Right atrium auricular region (tissue), 2 donors: ENCODE measurements at regions not wholly inside any gene's neighbourhood (a gene's known extent, or its start where the extent isn't known, plus 50 kb on each side); places are given as distances from the start of the nearest gene placed in this dataset.

Experiments used
- DNase-seq: peaks from one replicate; pipeline ENCODE4 v3.0.0-alpha.2; 2019; ENCODE audit warnings: low spot score
- H3K27ac ChIP-seq, 2 donors: fragments of 200-600 bp; sonication (generic); 1 replicate in 1 of 2; 2 replicates in 1 of 2; pipeline ENCODE4 v1.5.1; 2016 to 2019
- H3K27me3 ChIP-seq, 2 donors: fragments of 200-600 bp; sonication (generic); one replicate each; pipeline versions ENCODE4 v1.5.1 to v1.6.0; 2017 to 2019
- H3K36me3 ChIP-seq: fragments of 200-600 bp; sonication (generic); one replicate; pipeline ENCODE4 v1.5.1; 2016
- H3K4me1 ChIP-seq, 2 donors: fragments of 200-600 bp; sonication (generic); one replicate each; pipeline versions ENCODE4 v1.5.1 to v1.6.0; 2017 to 2019
- H3K4me3 ChIP-seq, 2 donors: fragments of 200-600 bp; sonication (generic); 1 replicate in 1 of 2; 2 replicates in 1 of 2; pipeline ENCODE4 v1.5.1; 2017 to 2019; ENCODE audit warnings: mild to moderate bottlenecking in 1 of 2, moderate library complexity in 1 of 2
- H3K9me3 ChIP-seq, 2 donors: fragments of 200-600 bp; sonication (generic); one replicate each; pipeline ENCODE4 v1.5.1; 2019
- CTCF ChIP-seq, 2 donors: fragments of 200-600 bp; sonication (generic); IDR thresholded peaks; one replicate each; pipeline ENCODE4 v1.5.1; 2019; ENCODE audit warnings: antibody characterized with exemption in 2 of 2

DNA sequence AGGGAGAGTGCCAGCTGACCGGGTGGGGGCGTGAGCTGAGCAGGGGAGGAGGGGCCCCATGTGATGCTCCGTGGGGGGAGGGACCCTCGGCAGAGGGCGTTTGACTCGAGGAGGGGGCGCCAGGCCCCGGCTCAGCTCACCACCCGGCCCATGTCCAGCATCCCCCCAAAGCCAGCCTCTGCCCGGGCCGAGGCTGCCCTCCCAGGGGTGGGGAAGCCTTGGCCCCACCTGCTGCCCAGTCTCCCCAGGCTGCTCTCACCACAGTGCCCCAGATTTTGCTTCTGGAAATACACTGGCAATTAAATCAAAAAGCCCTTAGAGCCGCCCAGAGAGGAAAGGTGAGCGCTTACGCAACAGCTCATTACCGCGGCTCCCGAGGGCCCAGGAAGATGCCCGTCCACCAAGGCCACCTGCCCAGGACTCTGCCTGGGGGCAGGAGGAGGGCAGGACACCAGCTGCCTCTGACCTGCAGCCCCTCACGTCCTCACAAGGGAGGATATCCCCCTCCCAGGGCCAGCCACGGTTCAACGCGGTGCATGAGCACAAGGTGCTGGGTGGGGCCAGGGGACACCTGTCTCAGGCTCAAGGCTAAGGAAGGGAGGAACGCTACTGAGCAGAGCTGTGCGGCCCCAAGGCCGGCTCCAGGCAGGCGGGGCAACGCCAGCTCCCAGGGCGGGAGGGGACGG, 70.0 kb upstream of the INPP5A start:
- Histone ChIP-seq H3K4me3 (no peak overlapping the region), H3K4me1 (peaks cover 0 to 69% of the 10 kb centered on the region in 2 donors), H3K36me3 (no peaks in the 10 kb centered on the region), H3K27me3 (no peaks in the 10 kb centered on the region), H3K27ac (peak overlapping the region; percentile 51 to 96), H3K9me3 (peaks cover 0 to 9% of the 10 kb centered on the region in 2 donors)
- no peak for TF ChIP-seq CTCF (IDR thresholded peaks at IDR 0.05)
- no peak for DNase-seq

- no peak for TF ChIP-seq CTCF (IDR thresholded peaks at IDR 0.05)
- Histone ChIP-seq H3K36me3 (no peaks in the 10 kb centered on the region), H3K9me3 (peaks cover 0 to 9% of the 10 kb centered on the region in 2 donors), H3K27me3 (no peaks in the 10 kb centered on the region), H3K4me1 (peaks cover 0 to 63% of the 10 kb centered on the region in 2 donors), H3K27ac (no peak overlapping the region), H3K4me3 (no peak overlapping the region)
- no peak for DNase-seq
These were observed 69.4 kb upstream of the INPP5A start for GRCh38 chr10:132468216-132468615.

DNA sequence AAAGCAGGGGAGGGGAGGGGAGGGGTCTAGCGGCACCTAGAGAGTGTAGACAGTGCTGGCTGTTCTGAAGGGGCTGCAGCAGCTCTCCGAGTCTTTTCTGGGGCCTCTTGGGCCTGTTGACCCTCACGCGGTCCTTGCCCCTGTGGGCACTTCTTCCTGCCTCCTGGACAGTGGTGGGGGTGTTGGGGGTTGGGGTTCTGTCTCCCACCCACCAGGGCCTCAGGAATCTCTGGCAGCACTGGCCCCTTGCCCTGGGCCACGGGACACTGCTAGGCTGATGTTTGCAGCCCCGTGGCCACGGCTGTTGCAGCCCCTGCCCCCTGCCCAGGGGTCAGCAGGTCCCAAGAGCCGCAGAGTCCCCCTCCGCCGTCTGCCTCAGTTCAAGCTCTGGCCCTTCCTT, 68.9 kb upstream of the INPP5A start:
- H3K4me3 ChIP-seq: no peak overlapping the region
- DNase-seq: no peak
- no peak for TF ChIP-seq CTCF (IDR thresholded peaks at IDR 0.05)
- H3K36me3 ChIP-seq: no peaks in the 10 kb centered on the region
- H3K4me1 ChIP-seq: peaks cover 0 to 59% of the 10 kb centered on the region in 2 donors
- peak overlapping the region; percentile 43 to 48 for H3K27ac ChIP-seq
- no peaks in the 10 kb centered on the region for H3K27me3 ChIP-seq
- peaks cover 0 to 9% of the 10 kb centered on the region in 2 donors for H3K9me3 ChIP-seq

GRCh38 chr10:132469197-132469884, 68.2 kb upstream of the INPP5A start:
- no peak for TF ChIP-seq CTCF (IDR thresholded peaks at IDR 0.05)
- no peak for DNase-seq
- H3K4me1 ChIP-seq: peaks cover 0 to 52% of the 10 kb centered on the region in 2 donors

GRCh38 chr10:132470410-132471124, 67.0 kb upstream of the INPP5A start:
- H3K27ac ChIP-seq: no peak overlapping the region
- peaks cover 0 to 40% of the 10 kb centered on the region in 2 donors for H3K4me1 ChIP-seq
- TF ChIP-seq CTCF (IDR thresholded peaks at IDR 0.05): no peak

More at GRCh38 chr10:132469197-132469884, 68.2 kb upstream of the INPP5A start:
- no peaks in the 10 kb centered on the region for H3K36me3 ChIP-seq
- H3K4me3 ChIP-seq: no peak overlapping the region
- H3K9me3 ChIP-seq: peaks cover 0 to 9% of the 10 kb centered on the region in 2 donors
- H3K27ac ChIP-seq: peak overlapping the region; percentile 43 to 48
- H3K27me3 ChIP-seq: no peaks in the 10 kb centered on the region

More at GRCh38 chr10:132470410-132471124, 67.0 kb upstream of the INPP5A start:
- Histone ChIP-seq H3K27me3 (no peaks in the 10 kb centered on the region), H3K4me3 (no peak overlapping the region), H3K9me3 (peaks cover 0 to 9% of the 10 kb centered on the region in 2 donors), H3K36me3 (no peaks in the 10 kb centered on the region)
- DNase-seq: no peak
